ENCODE measurements at regions not wholly inside any gene's neighbourhood (a gene's known extent, or its start where the extent isn't known, plus 50 kb on each side); places are given as distances from the start of the nearest gene placed in this dataset.
A peak's percentile ranks its signal among the peaks of the same experiment; 100 is the strongest.
"Not testable (repeated sequence)": the region's sequence is repeated elsewhere in the genome, so short reads cannot be mapped to it uniquely, and the experiment has no call there.

- no peak for TF ChIP-seq CTCF (IDR thresholded peaks at IDR 0.05; ENCODE audit: control insufficient read depth, insufficient read depth, low read depth, low read length, missing control alignments)
- peak; percentile 60 for DNase-seq (ENCODE audit: low read depth)
- no peak overlapping the region for H3K4me3 ChIP-seq (ENCODE audit: control insufficient read depth, low read depth, low read length)
These were observed 212.5 kb downstream of the TOMM20 start for GRCh38 chr1:234915924-234916675.

GRCh38 chr1:234914606-234915290 is 213.9 kb downstream of the TOMM20 start:
- H3K4me3 ChIP-seq (ENCODE audit: control insufficient read depth, low read depth, low read length): no peak overlapping the region
- DNase-seq (ENCODE audit: low read depth): no peak
- TF ChIP-seq CTCF (IDR thresholded peaks at IDR 0.05; ENCODE audit: control insufficient read depth, insufficient read depth, low read depth, low read length, missing control alignments): no peak

GRCh38 chr1:234913771-234914170 is 214.9 kb downstream of the TOMM20 start:
- no peak for DNase-seq (ENCODE audit: low read depth)
- no peak for TF ChIP-seq CTCF (IDR thresholded peaks at IDR 0.05; ENCODE audit: control insufficient read depth, insufficient read depth, low read depth, low read length, missing control alignments)
- H3K4me3 ChIP-seq (ENCODE audit: control insufficient read depth, low read depth, low read length): no peak overlapping the region

GRCh38 chr1:234913278-234913649 is 215.4 kb downstream of the TOMM20 start:
- no peak overlapping the region for H3K4me3 ChIP-seq (ENCODE audit: control insufficient read depth, low read depth, low read length)
- no peak for TF ChIP-seq CTCF (IDR thresholded peaks at IDR 0.05; ENCODE audit: control insufficient read depth, insufficient read depth, low read depth, low read length, missing control alignments)
- no peak for DNase-seq (ENCODE audit: low read depth)

GRCh38 chr1:234912548-234913277 is 215.9 kb downstream of the TOMM20 start:
- no peak for TF ChIP-seq CTCF (IDR thresholded peaks at IDR 0.05; ENCODE audit: control insufficient read depth, insufficient read depth, low read depth, low read length, missing control alignments)
- no peak for DNase-seq (ENCODE audit: low read depth)

GRCh38 chr1:234911787-234912186 is 216.8 kb downstream of the TOMM20 start:
- no peak for DNase-seq (ENCODE audit: low read depth)
- H3K4me3 ChIP-seq (ENCODE audit: control insufficient read depth, low read depth, low read length): no peak overlapping the region
- no peak for TF ChIP-seq CTCF (IDR thresholded peaks at IDR 0.05; ENCODE audit: control insufficient read depth, insufficient read depth, low read depth, low read length, missing control alignments)

More at GRCh38 chr1:234912548-234913277, 215.9 kb downstream of the TOMM20 start:
- no peak overlapping the region for H3K4me3 ChIP-seq (ENCODE audit: control insufficient read depth, low read depth, low read length)

- not testable (repeated sequence) for H3K4me3 ChIP-seq (ENCODE audit: control insufficient read depth, low read depth, low read length); DNase-seq (ENCODE audit: low read depth)
These were observed 217.5 kb downstream of the TOMM20 start for GRCh38 chr1:234911136-234911535.
